Erythroblast (primary cell): ENCODE measurements at regions not wholly inside any gene's neighbourhood (a gene's known extent, or its start where the extent isn't known, plus 50 kb on each side); places are given as distances from the start of the nearest gene placed in this dataset.

ENCODE experiments used
- GATA1 ChIP-seq: IDR thresholded peaks from 2 replicates; pipeline ENCODE4 v1.6.1; 2011; ENCODE audit warnings: low read depth, mild to moderate bottlenecking, control low read depth, low read length, moderate library complexity
- POLR2A ChIP-seq: IDR thresholded peaks from 2 replicates; pipeline ENCODE4 v1.6.1; 2011; ENCODE audit warnings: mild to moderate bottlenecking, low read length

DNA sequence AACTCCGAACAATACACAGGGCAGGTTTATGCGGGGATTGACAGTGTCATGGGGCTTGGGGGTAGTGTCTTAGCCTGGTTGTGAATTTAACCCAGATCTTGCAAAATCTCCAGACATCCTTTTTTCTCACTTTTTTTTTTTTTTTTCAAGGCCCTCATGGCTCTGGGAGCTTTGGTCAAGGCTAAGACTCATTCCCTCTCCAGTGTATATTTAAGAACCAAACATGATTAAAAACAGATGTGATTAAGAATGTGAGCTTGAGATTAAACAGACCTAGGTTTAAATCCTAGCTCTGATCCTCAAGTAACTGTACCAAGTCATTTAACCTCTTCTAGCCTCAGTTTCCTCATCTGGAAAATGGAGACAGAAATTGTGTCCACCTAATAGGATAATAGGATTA, 151.7 kb upstream of the FUT8 start:
- TF ChIP-seq POLR2A (no peak), GATA1 (no peak)
